HG03066 (cell line): ENCODE measurements at regions not wholly inside any gene's neighbourhood (a gene's known extent, or its start where the extent isn't known, plus 50 kb on each side); places are given as distances from the start of the nearest gene placed in this dataset.

Source experiments
- ATAC-seq: cut with Tn5 transposase; IDR thresholded peaks from one replicate; pipeline ENCODE4 v1.9.1; 2021; ENCODE audit warnings: low read depth; ENCODE audit not compliant: unreplicated experiment

GRCh38 chr7:114755856-114756255 lies 166.0 kb upstream of the MDFIC start:
- no peak for ATAC-seq

- ATAC-seq: no peak
Observed at GRCh38 chr7:114758661-114759227, 163.2 kb upstream of the MDFIC start.

- ATAC-seq: no peak
Observed at GRCh38 chr7:114759347-114760062, 162.4 kb upstream of the MDFIC start.

- no peak for ATAC-seq
Observed at GRCh38 chr7:114760477-114760876, 161.4 kb upstream of the MDFIC start.

GRCh38 chr7:114761973-114762372 lies 159.9 kb upstream of the MDFIC start:
- no peak for ATAC-seq

- no peak for ATAC-seq
Observed at GRCh38 chr7:114765331-114766040, 156.4 kb upstream of the MDFIC start.

GRCh38 chr7:114766041-114766356 lies 155.9 kb upstream of the MDFIC start:
- ATAC-seq: no peak

- ATAC-seq: no peak
Observed at GRCh38 chr7:114777288-114777687, 144.6 kb upstream of the MDFIC start.

- no peak for ATAC-seq
Observed at GRCh38 chr7:114783508-114783907, 138.4 kb upstream of the MDFIC start.

- no peak for ATAC-seq
Observed at GRCh38 chr7:114784177-114784576, 137.7 kb upstream of the MDFIC start.

GRCh38 chr7:114784746-114785145 lies 137.1 kb upstream of the MDFIC start:
- no peak for ATAC-seq

GRCh38 chr7:114785496-114785895 lies 136.4 kb upstream of the MDFIC start:
- ATAC-seq: no peak

- no peak for ATAC-seq
Observed at GRCh38 chr7:114786455-114786854, 135.4 kb upstream of the MDFIC start.

GRCh38 chr7:114787556-114787955 lies 134.3 kb upstream of the MDFIC start:
- ATAC-seq: no peak

GRCh38 chr7:114788706-114789105 lies 133.2 kb upstream of the MDFIC start:
- no peak for ATAC-seq

GRCh38 chr7:114789161-114789560 lies 132.7 kb upstream of the MDFIC start:
- no peak for ATAC-seq

- no peak for ATAC-seq
Observed at GRCh38 chr7:114789871-114790311, 132.0 kb upstream of the MDFIC start.

- no peak for ATAC-seq
Observed at GRCh38 chr7:114790521-114790920, 131.4 kb upstream of the MDFIC start.

GRCh38 chr7:114791771-114792170 lies 130.1 kb upstream of the MDFIC start:
- no peak for ATAC-seq

GRCh38 chr7:114793155-114793845 lies 128.6 kb upstream of the MDFIC start:
- ATAC-seq: no peak

- ATAC-seq: no peak
Observed at GRCh38 chr7:114795475-114795874, 126.4 kb upstream of the MDFIC start.
